Tibial nerve (tissue), 4 donors: ENCODE measurements at regions not wholly inside any gene's neighbourhood (a gene's known extent, or its start where the extent isn't known, plus 50 kb on each side); places are given as distances from the start of the nearest gene placed in this dataset.

Experiments used
- DNase-seq, 2 donors: peaks; one replicate each; pipeline ENCODE4 v3.0.0-alpha.2; 2019; ENCODE audit warnings: low spot score in 2 of 2
- H3K27ac ChIP-seq, 4 donors: fragments of 200-600 bp; sonication (generic) in 3 of 4; one replicate each; pipeline ENCODE4 v1.5.1; 2017 to 2019; ENCODE audit warnings: mild to moderate bottlenecking in 1 of 4
- H3K27me3 ChIP-seq, 2 donors: fragments of 200-600 bp; sonication (generic) in 1 of 2; one replicate each; pipeline versions ENCODE4 v1.5.1 to v1.6.0; 2017 to 2019
- H3K36me3 ChIP-seq, 3 donors: fragments of 200-600 bp; sonication (generic); one replicate each; pipeline ENCODE4 v1.5.1; 2018 to 2019
- H3K4me1 ChIP-seq, 4 donors: fragments of 200-600 bp; sonication (generic) in 3 of 4; one replicate each; pipeline ENCODE4 v1.5.1; 2017 to 2019
- H3K4me3 ChIP-seq, 4 donors: fragments of 200-600 bp; sonication (generic) in 3 of 4; one replicate each; pipeline ENCODE4 v1.5.1; 2017 to 2019; ENCODE audit warnings: mild to moderate bottlenecking in 1 of 4, moderate library complexity in 1 of 4
- H3K9me3 ChIP-seq, 4 donors: fragments of 200-600 bp; sonication (generic) in 3 of 4; one replicate each; pipeline ENCODE4 v1.5.1; 2017 to 2019
- CTCF ChIP-seq, 5 experiments: fragments of 200-600 bp in 3 of 5; fragments of 450-650 bp in 2 of 5; sonication (generic) in 3 of 5; IDR thresholded peaks; one replicate each; pipeline ENCODE4 v1.5.1; 2016 to 2019; ENCODE audit warnings: antibody characterized with exemption in 5 of 5, mild to moderate bottlenecking in 3 of 5, moderate library complexity in 2 of 5
- EP300 ChIP-seq, 2 donors: sonication (generic); formaldehyde crosslinking; IDR thresholded peaks; one replicate each; pipeline ENCODE4 v1.6.1; 2017; ENCODE audit warnings: antibody characterized with exemption in 2 of 2, mild to moderate bottlenecking in 1 of 2
- POLR2A ChIP-seq, 2 donors: fragments of 450-650 bp; IDR thresholded peaks; one replicate each; pipeline ENCODE4 v1.6.1; 2017; ENCODE audit warnings: antibody characterized with exemption in 2 of 2, mild to moderate bottlenecking in 2 of 2, moderate library complexity in 2 of 2
- WGBS, 2 donors: methylation state at CpG; one replicate each; pipeline ENCODE4 v1.1.5; 2018; 5-methylcytosine and 5-hydroxymethylcytosine counted together

- no peak overlapping the region for H3K27ac ChIP-seq
- H3K4me3 ChIP-seq = no peak overlapping the region
- no peaks in the 10 kb centered on the region for H3K4me1 ChIP-seq
- H3K9me3 ChIP-seq = no peaks in the 10 kb centered on the region
- no peak for DNase-seq
- no peaks in the 10 kb centered on the region for H3K27me3 ChIP-seq
- TF ChIP-seq CTCF (IDR thresholded peaks at IDR 0.05) = no peak
- TF ChIP-seq POLR2A (IDR thresholded peaks at IDR 0.05) = no peak
- no peak for TF ChIP-seq EP300 (IDR thresholded peaks at IDR 0.05)
- WGBS, 2 donors = 59 to 69% methylated on average over 2 of the region's 2 CpGs
- H3K36me3 ChIP-seq = no peaks in the 10 kb centered on the region
Observed at GRCh38 chr4:96894621-96895020, 1054.7 kb downstream of the PDHA2 start.

GRCh38 chr4:96895826-96896225 is 1055.9 kb downstream of the PDHA2 start:
- Histone ChIP-seq H3K36me3 (no peaks in the 10 kb centered on the region), H3K27ac (no peak overlapping the region), H3K4me1 (no peaks in the 10 kb centered on the region), H3K9me3 (no peaks in the 10 kb centered on the region), H3K4me3 (no peak overlapping the region), H3K27me3 (no peaks in the 10 kb centered on the region)
- TF ChIP-seq EP300 (IDR thresholded peaks at IDR 0.05) (no peak), CTCF (IDR thresholded peaks at IDR 0.05) (no peak), POLR2A (IDR thresholded peaks at IDR 0.05) (no peak)
- no peak for DNase-seq
- WGBS, 2 donors = 88 to 89% methylated on average over 1 of the region's 1 CpG

- WGBS, 2 donors = 88 to 93% methylated on average over 3 of the region's 3 CpGs
Observed at GRCh38 chr4:96912716-96913115, 1072.8 kb downstream of the PDHA2 start.

GRCh38 chr4:96913441-96914080 is 1073.7 kb downstream of the PDHA2 start:
- no peaks in the 10 kb centered on the region for H3K4me1 ChIP-seq
- H3K9me3 ChIP-seq = no peaks in the 10 kb centered on the region
- no peaks in the 10 kb centered on the region for H3K27me3 ChIP-seq
- DNase-seq = no peak
- H3K27ac ChIP-seq = no peak overlapping the region
- TF ChIP-seq EP300 (IDR thresholded peaks at IDR 0.05) (no peak), POLR2A (IDR thresholded peaks at IDR 0.05) (no peak)
- H3K36me3 ChIP-seq = no peaks in the 10 kb centered on the region
- 55 to 70% methylated on average over 2 of the region's 2 CpGs for WGBS, 2 donors
- no peak overlapping the region for H3K4me3 ChIP-seq

More at GRCh38 chr4:96912716-96913115, 1072.8 kb downstream of the PDHA2 start:
- H3K36me3 ChIP-seq = no peaks in the 10 kb centered on the region
- no peak overlapping the region for H3K27ac ChIP-seq
- H3K27me3 ChIP-seq = no peaks in the 10 kb centered on the region
- no peaks in the 10 kb centered on the region for H3K9me3 ChIP-seq
- DNase-seq = no peak
- no peak for TF ChIP-seq CTCF (IDR thresholded peaks at IDR 0.05)
- TF ChIP-seq POLR2A (IDR thresholded peaks at IDR 0.05) = no peak
- no peak for TF ChIP-seq EP300 (IDR thresholded peaks at IDR 0.05)
- no peak overlapping the region for H3K4me3 ChIP-seq
- H3K4me1 ChIP-seq = no peaks in the 10 kb centered on the region

GRCh38 chr4:96916711-96917110 is 1076.8 kb downstream of the PDHA2 start:
- DNase-seq = no peak
- H3K4me3 ChIP-seq = no peak overlapping the region
- no peaks in the 10 kb centered on the region for H3K36me3 ChIP-seq
- no peak for TF ChIP-seq POLR2A (IDR thresholded peaks at IDR 0.05)
- no peak for TF ChIP-seq EP300 (IDR thresholded peaks at IDR 0.05)
- TF ChIP-seq CTCF (IDR thresholded peaks at IDR 0.05) = no peak
- H3K27ac ChIP-seq = no peak overlapping the region
- 39 to 43% methylated on average over 5 of the region's 5 CpGs for WGBS, 2 donors
- peaks cover 0 to 20% (median 0%) of the 10 kb centered on the region in 4 donors for H3K9me3 ChIP-seq
- H3K27me3 ChIP-seq = no peaks in the 10 kb centered on the region
- no peaks in the 10 kb centered on the region for H3K4me1 ChIP-seq
